Spinal cord (tissue), 9 donors: ENCODE measurements at regions not wholly inside any gene's neighbourhood (a gene's known extent, or its start where the extent isn't known, plus 50 kb on each side); places are given as distances from the start of the nearest gene placed in this dataset.

ENCODE experiments used
- DNase-seq, 6 donors: peaks; one replicate each; pipeline versions ENCODE4 v3.0.0 to v3.0.0-alpha.2; 2013 to 2015; ENCODE audit warnings: low spot score in 6 of 6, low read depth in 4 of 6
- H3K27ac ChIP-seq: one replicate; pipeline ENCODE4 v1.5.1; 2013; ENCODE audit warnings: low read depth, low read length, control low read depth
- H3K27me3 ChIP-seq: one replicate; pipeline ENCODE4 v1.6.1; 2013; ENCODE audit warnings: low read length; ENCODE audit not compliant: control insufficient read depth, insufficient read depth
- H3K36me3 ChIP-seq: one replicate; pipeline ENCODE4 v1.6.1; 2013; ENCODE audit warnings: low read length; ENCODE audit not compliant: control insufficient read depth, insufficient read depth
- H3K4me1 ChIP-seq: one replicate; pipeline ENCODE4 v1.6.1; 2013; ENCODE audit warnings: low read length; ENCODE audit not compliant: control insufficient read depth, insufficient read depth
- H3K4me3 ChIP-seq: one replicate; pipeline ENCODE4 v1.5.1; 2013; ENCODE audit warnings: low read depth, low read length, control low read depth
- H3K9me3 ChIP-seq: one replicate; pipeline ENCODE4 v1.6.1; 2013; ENCODE audit warnings: low read length; ENCODE audit not compliant: control insufficient read depth, insufficient read depth
- WGBS: methylation state at CpG from one replicate; pipeline ENCODE4 v1.1.5; 2013; ENCODE audit warnings: missing lambda C conversion rate; ENCODE audit not compliant: insufficient coverage; 5-methylcytosine and 5-hydroxymethylcytosine counted together
- donor health status: healthy.

DNA sequence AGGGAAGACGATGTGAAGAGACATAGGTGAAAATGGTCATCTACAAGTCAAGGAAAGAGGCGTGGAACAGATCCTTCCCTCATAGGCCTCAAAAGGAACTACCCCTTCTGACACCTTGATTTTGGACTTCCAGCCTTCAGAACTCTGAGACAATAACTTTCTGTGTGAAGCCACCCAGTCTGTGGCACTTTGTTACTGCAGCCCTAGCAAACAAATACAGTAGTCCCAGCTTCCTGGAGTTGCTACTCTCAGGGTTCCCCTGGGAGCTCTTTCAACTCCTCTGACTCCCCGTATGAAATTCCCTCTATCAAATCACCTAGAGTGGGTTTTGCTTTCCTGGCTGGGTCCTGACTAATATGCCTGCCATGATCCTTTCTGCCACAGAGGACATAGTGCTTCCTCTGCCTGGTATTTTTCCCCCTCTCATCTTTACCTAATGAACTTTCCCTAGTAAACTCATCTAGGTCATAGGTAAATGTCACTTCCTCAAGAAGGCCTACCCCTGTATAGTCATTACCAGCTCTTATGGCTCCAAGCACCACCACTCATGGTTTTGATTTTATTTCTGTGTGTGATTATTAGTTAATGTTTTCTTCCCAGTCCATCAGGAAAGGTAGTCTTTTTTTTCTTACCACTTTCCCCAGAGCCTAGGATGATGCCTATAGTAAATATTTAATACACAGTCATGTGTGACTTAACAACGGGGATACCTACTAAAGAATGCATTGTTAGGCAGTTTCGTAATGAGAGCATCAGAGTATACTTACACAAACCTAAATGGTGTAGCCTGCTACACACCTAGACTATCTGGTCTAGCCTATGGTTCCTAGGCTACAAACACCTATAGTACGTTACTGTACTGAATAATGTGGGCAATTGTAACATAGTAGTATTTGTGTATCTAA, 111.5 kb upstream of the LGALSL start:
- no peaks in the 10 kb centered on the region for H3K36me3 ChIP-seq
- no peaks in the 10 kb centered on the region for H3K27me3 ChIP-seq
- H3K9me3 ChIP-seq, result no peaks in the 10 kb centered on the region
- no peak for DNase-seq
- no peaks in the 10 kb centered on the region for H3K4me1 ChIP-seq
- no peak overlapping the region for H3K27ac ChIP-seq
- H3K4me3 ChIP-seq, result no peak overlapping the region
- WGBS, result 100% methylated on average over 2 of the region's 6 CpGs

DNA sequence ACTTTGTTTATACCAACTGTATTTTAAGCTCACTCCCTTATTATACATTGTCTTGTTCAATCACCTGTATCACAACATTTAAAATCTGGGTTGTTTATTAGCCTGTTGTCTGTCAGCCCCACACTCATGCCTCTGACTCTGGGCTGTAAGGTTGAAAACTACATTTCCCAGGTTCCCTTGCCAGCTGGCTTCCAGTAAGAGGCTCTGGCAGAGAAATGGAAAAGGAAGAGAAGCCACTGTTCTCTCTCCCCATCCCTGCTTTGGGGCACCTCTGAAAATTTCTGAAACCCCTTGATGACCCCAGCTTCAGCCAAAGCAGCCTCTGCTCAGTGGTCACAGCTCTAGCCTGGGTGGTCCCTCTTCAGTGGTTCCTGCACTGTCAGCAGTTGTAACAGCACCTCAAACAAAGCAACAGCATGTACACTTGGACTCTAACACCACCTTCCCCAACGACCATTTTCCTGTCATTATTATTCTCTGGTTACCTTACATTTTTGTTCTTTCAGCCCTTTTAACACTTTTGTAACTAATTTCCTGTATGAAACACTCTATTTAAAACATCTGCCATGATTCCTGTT, 108.9 kb upstream of the LGALSL start:
- 0% methylated on average over 1 of the region's 1 CpG for WGBS
- no peaks in the 10 kb centered on the region for H3K9me3 ChIP-seq
- no peak overlapping the region for H3K27ac ChIP-seq
- peak in 2 of 6 donors; percentile 25 to 51 for DNase-seq
- no peak overlapping the region for H3K4me3 ChIP-seq
- H3K4me1 ChIP-seq, result no peaks in the 10 kb centered on the region
- no peaks in the 10 kb centered on the region for H3K36me3 ChIP-seq
- no peaks in the 10 kb centered on the region for H3K27me3 ChIP-seq

DNA sequence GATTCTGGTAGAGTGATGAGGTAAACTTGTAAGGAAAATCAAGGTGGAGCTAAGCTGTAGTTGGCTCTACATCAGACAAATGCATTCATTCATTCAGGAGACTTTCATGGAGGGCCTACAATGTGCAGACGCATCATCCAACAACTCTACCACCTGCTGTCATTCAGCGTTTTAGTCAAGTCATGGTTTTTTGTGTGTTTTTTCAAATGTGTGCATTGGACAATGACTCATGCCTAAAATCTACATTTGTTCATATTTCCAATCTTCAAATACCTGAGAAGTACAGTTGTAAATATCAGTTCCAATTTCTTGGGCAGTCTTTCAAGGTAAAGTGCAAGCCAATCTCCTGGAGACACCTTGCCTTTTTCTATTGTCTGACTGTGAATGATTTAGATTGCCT, 108.0 kb upstream of the LGALSL start:
- WGBS, result no CpG with 5 or more reads among the region's 2 CpGs
- Histone ChIP-seq H3K27ac (no peak overlapping the region), H3K27me3 (no peaks in the 10 kb centered on the region), H3K9me3 (no peaks in the 10 kb centered on the region), H3K36me3 (no peaks in the 10 kb centered on the region), H3K4me3 (no peak overlapping the region), H3K4me1 (no peaks in the 10 kb centered on the region)
- no peak for DNase-seq

DNA sequence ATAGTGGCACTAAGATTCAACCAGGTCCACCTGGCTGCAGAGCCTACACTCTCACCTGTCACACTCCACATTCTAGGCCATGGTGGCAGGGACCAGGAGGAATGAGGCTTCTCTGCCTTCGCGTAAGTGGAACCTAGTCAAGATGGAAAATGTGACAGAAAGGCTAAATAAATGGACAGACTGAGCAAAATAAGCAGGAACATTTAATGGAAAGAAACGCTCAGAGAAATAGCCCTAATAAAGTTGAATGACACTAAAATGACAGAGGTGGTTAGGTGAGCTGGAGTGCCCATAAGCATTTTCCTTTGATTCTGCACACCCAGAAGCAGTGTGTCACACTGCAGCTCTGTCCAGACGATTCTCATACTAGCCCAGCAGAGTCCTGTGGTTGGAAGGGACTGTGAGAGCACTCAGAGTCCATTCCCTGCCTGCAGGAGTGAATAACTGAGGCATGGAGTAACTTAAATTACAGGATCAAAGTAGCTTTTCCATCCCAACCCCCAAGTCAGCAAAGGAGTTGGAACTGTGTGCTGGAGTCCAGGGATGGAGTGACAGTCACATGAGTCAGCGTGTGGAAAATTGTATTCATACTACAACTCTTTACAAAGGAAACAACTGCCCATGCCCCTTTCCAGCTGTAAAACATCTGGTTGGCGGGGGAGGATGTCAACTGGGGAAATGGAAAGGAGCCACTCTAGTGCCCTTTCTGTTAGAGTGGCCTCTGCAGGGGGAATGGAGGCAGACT, 105.4 kb upstream of the LGALSL start:
- no peaks in the 10 kb centered on the region for H3K36me3 ChIP-seq
- 67% methylated on average over 3 of the region's 6 CpGs for WGBS
- no peak for DNase-seq
- no peaks in the 10 kb centered on the region for H3K4me1 ChIP-seq
- H3K27me3 ChIP-seq, result no peaks in the 10 kb centered on the region
- H3K4me3 ChIP-seq, result no peak overlapping the region
- H3K27ac ChIP-seq, result no peak overlapping the region
- peaks cover 1% of the 10 kb centered on the region for H3K9me3 ChIP-seq

DNA sequence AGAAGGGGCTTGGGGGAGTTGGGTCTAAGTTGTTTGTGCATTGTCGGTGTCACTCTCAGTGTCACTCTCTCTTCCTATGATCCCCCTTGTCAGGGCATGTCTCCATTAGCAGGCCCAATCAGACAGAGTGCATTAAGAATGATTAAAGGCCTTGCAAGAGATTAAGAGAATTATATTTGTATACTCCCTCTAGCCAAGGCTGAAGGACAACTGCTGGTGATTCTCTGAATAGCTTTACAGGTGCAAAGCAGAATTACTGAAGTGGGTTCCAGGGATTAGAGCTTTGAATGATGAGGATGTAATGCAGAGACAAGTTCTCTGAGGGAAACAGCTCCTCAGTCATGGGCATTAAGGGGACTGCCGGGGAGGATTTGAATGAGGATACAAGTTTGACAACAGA, 104.8 kb upstream of the LGALSL start:
- 100% methylated on average over 1 of the region's 2 CpGs for WGBS
- DNase-seq, result no peak
- no peaks in the 10 kb centered on the region for H3K27me3 ChIP-seq
- H3K4me3 ChIP-seq, result no peak overlapping the region
- H3K36me3 ChIP-seq, result no peaks in the 10 kb centered on the region
- H3K9me3 ChIP-seq, result peaks cover 1% of the 10 kb centered on the region
- H3K27ac ChIP-seq, result no peak overlapping the region
- no peaks in the 10 kb centered on the region for H3K4me1 ChIP-seq

DNA sequence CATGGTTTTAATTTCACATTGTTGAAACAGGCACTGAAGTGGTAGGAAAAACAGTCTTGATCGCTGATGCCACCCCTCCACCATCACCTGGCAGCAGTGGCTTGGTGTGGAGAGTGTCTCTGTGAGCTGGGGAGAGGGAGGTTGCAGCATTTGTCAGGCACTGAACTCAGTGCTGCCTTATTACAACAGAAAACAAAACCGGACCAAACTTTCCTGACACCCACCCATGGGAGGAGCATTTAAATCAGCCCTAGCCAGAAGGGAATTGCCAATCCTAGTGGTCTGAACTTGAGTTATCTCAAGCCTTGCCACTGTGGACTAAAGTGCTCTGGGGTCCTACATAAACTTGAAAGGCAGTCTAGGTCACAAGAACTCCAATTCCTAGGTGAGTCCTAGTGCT, 103.0 kb upstream of the LGALSL start:
- H3K9me3 ChIP-seq, result peaks cover 1% of the 10 kb centered on the region
- H3K4me1 ChIP-seq, result no peaks in the 10 kb centered on the region
- no peak for DNase-seq
- no peak overlapping the region for H3K27ac ChIP-seq
- H3K36me3 ChIP-seq, result no peaks in the 10 kb centered on the region
- 71% methylated on average over 1 of the region's 2 CpGs for WGBS
- no peaks in the 10 kb centered on the region for H3K27me3 ChIP-seq
- no peak overlapping the region for H3K4me3 ChIP-seq

DNA sequence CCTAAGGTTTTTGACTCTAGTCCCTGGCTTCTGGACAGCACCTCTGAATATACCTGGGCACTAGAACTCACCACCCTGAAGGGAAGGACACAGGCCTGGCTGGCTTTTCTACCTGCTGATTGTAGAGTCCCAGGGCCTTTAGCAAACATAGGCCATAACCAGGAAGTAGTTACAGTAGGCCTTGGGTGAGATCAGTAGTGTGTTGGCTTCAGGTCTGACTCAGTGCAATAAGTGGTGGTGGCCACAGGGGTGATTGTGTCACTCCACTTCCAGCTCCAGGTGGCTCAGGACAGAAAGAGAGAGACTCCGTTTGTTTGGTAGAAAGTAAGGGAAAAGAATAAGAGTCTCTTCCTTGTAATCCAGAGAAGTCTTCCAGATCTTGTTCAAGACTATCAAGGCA, 101.7 kb upstream of the LGALSL start:
- Histone ChIP-seq H3K4me1 (no peaks in the 10 kb centered on the region), H3K27ac (no peak overlapping the region), H3K9me3 (peaks cover 1% of the 10 kb centered on the region), H3K36me3 (no peaks in the 10 kb centered on the region), H3K4me3 (no peak overlapping the region), H3K27me3 (no peaks in the 10 kb centered on the region)
- no CpG with 5 or more reads among the region's 1 CpG for WGBS
- no peak for DNase-seq

DNA sequence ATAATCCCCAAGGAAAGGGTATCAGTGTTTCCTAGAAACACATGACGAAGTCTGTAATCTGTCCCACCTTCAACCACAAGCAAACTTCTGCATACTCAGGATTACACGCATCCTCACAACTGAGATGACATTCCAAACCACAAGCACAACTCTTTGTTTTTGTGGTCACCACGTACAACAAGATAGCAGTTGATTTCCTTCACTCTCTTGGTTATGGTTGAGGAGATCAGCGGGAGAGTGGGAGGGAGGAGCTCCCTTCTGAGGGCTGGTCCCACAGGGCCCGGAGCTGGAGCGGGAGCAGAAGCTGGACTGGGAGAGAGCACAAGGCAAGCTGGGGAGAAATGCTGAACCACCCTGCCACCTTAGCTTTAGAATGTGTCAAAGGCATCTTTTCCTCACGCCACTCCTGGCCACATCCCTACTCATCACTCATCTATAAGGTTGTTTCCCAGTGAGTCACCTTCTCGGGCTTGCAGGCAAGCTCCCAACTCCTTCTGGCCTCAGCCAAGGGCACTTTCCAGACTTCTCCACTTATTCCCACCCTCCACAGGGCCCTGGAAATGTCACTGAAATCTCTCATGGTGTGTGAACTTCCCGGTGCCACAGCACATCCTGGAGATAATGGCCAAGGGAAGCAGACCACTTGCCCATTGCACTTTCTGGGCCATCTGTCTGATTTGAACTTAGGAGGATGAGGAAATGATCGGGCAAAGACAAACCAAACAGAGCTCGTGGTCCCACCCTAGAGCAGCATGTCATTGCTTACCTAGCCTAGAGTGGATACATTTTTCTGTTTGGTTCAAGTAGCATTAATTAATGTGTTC, 98.9 kb upstream of the LGALSL start:
- H3K27me3 ChIP-seq, result no peaks in the 10 kb centered on the region
- 78% methylated on average over 8 of the region's 11 CpGs for WGBS
- no peaks in the 10 kb centered on the region for H3K36me3 ChIP-seq
- DNase-seq, result no peak
- peaks cover 1% of the 10 kb centered on the region for H3K9me3 ChIP-seq
- no peak overlapping the region for H3K4me3 ChIP-seq
- H3K4me1 ChIP-seq, result peaks cover 5% of the 10 kb centered on the region
- H3K27ac ChIP-seq, result no peak overlapping the region

DNA sequence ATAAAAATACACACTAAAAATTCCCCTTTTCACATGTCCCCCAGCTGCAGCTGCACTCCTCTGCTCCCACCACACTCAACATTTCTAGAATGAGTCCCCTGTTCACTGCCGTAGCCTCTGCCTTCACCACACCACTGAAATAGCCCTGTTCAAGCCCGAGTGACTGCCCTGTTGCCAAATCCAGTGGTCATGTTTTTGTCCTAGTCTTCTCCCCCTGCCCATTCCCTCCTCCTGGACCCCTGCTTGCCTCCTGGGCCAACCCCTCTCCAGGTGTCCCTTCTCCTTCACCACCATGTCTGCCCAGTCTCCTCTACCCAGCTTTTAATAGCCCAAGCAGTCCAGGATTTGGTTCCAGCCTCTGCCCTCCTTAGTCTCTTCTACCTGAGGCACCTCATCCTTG, 97.1 kb upstream of the LGALSL start:
- Histone ChIP-seq H3K4me1 (peaks cover 8% of the 10 kb centered on the region), H3K36me3 (no peaks in the 10 kb centered on the region), H3K27ac (no peak overlapping the region), H3K27me3 (no peaks in the 10 kb centered on the region), H3K4me3 (no peak overlapping the region), H3K9me3 (peaks cover 1% of the 10 kb centered on the region)
- no peak for DNase-seq
- 76% methylated on average over 2 of the region's 2 CpGs for WGBS
